RWPE2 (cell line): ENCODE measurements at regions not wholly inside any gene's neighbourhood (a gene's known extent, or its start where the extent isn't known, plus 50 kb on each side); places are given as distances from the start of the nearest gene placed in this dataset.

Source experiments
- ATAC-seq: fragments of 200-7000 bp; cut with Tn5 transposase; 3 replicates; pipeline ENCODE4 v1.9.1; 2021; ENCODE audit warnings: low read depth
- DNase-seq: peaks from one replicate; pipeline ENCODE4 v3.0.0-alpha.2; 2020; ENCODE audit warnings: low spot score
- H3K27ac ChIP-seq: fragments of 450-650 bp; 2 replicates; pipeline ENCODE4 v1.5.1; 2017; ENCODE audit warnings: mild to moderate bottlenecking; ENCODE audit not compliant: poor library complexity, severe bottlenecking
- H3K27me3 ChIP-seq: fragments of 250-450 bp; sonication (Bioruptor Pico); 2 replicates; pipeline ENCODE4 v1.5.1; 2021; ENCODE audit warnings: mild to moderate bottlenecking, moderate library complexity; ENCODE audit not compliant: insufficient read depth, poor library complexity, severe bottlenecking
- H3K36me3 ChIP-seq: fragments of 250-450 bp; sonication (Bioruptor Pico); 2 replicates; pipeline ENCODE4 v1.5.1; 2020; ENCODE audit warnings: low read depth, mild to moderate bottlenecking, moderate library complexity
- H3K4me1 ChIP-seq: fragments of 250-450 bp; sonication (Bioruptor Pico); 2 replicates; pipeline ENCODE4 v1.5.1; 2021; ENCODE audit warnings: mild to moderate bottlenecking, moderate library complexity; ENCODE audit not compliant: insufficient read depth, poor library complexity, severe bottlenecking
- H3K4me3 ChIP-seq: fragments of 250-450 bp; sonication (Bioruptor Pico); 2 replicates; pipeline ENCODE4 v1.5.1; 2021; ENCODE audit warnings: mild to moderate bottlenecking, moderate library complexity; ENCODE audit not compliant: severe bottlenecking
- H3K9me3 ChIP-seq: fragments of 250-450 bp; sonication (Bioruptor Pico); 2 replicates; pipeline ENCODE4 v1.5.1; 2021; ENCODE audit warnings: mild to moderate bottlenecking, moderate library complexity; ENCODE audit not compliant: severe bottlenecking
- TF ChIP-seq, protein P1 (sequence below): fragments of 450-650 bp; IDR thresholded peaks from one replicate; pipeline ENCODE4 v1.5.1; 2017; ENCODE audit warnings: mild to moderate bottlenecking, moderate library complexity; ENCODE audit not compliant: poor library complexity, severe bottlenecking

DNA sequence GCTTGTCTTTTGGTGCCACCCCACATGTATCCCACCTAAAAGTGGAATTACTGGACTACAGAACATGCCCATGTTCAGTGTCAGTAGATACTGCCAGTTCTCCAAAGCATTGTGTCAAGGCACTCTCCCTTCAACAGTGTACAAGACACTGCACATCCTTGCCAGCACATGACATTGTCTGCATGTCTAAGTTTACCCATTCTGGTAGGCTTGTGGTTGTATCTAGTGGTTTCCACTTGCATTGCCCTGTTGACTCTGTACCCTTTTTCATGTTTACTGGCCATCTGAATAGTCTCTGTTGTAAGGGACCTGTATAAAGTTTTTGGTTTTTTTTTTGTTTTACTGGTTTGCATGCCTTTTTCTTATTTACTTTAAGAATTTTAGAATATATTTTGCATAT lies 222.4 kb upstream of the CNR1 start:
- no peaks in the 10 kb centered on the region for H3K36me3 ChIP-seq

DNA sequence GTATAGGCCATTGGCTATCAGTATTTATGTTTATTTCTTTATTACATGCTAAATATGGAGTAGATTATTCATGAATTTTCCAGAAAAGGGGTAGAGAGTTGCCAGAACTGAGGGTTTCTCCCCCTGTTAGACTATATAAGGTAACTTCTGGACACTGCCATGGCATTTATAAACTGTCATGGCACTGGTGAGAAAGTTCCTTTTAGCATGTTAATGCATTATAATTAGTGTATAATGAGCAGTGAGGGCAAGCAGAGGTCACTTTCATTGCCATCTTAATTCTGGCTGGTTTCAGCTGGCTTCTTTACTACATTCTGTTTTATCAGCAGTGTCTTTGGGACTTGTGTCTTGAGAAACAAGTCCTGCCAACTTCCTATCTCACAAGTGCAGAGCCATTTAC lies 220.0 kb upstream of the CNR1 start:
- Histone ChIP-seq H3K27me3 (no peaks in the 10 kb centered on the region), H3K4me3 (no peak overlapping the region), H3K36me3 (no peaks in the 10 kb centered on the region), H3K9me3 (no peaks in the 10 kb centered on the region), H3K4me1 (peaks cover 2% of the 10 kb centered on the region), H3K27ac (no peak overlapping the region)
- TF ChIP-seq, protein P1, sequence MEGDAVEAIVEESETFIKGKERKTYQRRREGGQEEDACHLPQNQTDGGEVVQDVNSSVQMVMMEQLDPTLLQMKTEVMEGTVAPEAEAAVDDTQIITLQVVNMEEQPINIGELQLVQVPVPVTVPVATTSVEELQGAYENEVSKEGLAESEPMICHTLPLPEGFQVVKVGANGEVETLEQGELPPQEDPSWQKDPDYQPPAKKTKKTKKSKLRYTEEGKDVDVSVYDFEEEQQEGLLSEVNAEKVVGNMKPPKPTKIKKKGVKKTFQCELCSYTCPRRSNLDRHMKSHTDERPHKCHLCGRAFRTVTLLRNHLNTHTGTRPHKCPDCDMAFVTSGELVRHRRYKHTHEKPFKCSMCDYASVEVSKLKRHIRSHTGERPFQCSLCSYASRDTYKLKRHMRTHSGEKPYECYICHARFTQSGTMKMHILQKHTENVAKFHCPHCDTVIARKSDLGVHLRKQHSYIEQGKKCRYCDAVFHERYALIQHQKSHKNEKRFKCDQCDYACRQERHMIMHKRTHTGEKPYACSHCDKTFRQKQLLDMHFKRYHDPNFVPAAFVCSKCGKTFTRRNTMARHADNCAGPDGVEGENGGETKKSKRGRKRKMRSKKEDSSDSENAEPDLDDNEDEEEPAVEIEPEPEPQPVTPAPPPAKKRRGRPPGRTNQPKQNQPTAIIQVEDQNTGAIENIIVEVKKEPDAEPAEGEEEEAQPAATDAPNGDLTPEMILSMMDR, result no peak
- no peak for DNase-seq
- no peak for ATAC-seq

More for the DNA sequence above, 222.4 kb upstream of the CNR1 start:
- H3K27me3 ChIP-seq, result no peaks in the 10 kb centered on the region
- no peak overlapping the region for H3K4me3 ChIP-seq
- DNase-seq (no peak), ATAC-seq (no peak)
- H3K4me1 ChIP-seq, result no peaks in the 10 kb centered on the region
- TF ChIP-seq, protein P1, result no peak
- H3K27ac ChIP-seq, result no peak overlapping the region
- no peaks in the 10 kb centered on the region for H3K9me3 ChIP-seq

DNA sequence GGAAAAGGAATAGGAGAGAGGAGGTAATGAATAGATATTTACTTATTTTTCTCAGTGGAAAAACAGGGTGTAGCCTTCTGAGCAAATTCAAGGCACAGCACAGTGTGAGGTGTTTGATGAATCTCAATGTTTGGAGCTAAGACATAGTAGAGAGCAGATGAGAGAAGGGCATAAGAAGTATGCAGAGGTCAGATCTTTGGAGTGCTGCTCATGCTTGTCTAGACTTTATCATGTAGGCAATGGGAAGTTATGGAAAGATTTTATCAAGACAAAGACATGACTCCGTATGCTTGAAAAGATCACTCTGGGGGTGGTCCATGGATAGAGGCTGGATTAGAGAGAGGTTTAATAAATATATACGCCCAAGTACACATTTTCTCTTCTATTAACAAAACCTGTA lies 217.0 kb upstream of the CNR1 start:
- Histone ChIP-seq H3K4me1 (peaks cover 21% of the 10 kb centered on the region), H3K27ac (no peak overlapping the region), H3K36me3 (no peaks in the 10 kb centered on the region), H3K27me3 (no peaks in the 10 kb centered on the region), H3K9me3 (no peaks in the 10 kb centered on the region), H3K4me3 (no peak overlapping the region)
- TF ChIP-seq, protein P1, result no peak
- DNase-seq (no peak), ATAC-seq (no peak)

DNA sequence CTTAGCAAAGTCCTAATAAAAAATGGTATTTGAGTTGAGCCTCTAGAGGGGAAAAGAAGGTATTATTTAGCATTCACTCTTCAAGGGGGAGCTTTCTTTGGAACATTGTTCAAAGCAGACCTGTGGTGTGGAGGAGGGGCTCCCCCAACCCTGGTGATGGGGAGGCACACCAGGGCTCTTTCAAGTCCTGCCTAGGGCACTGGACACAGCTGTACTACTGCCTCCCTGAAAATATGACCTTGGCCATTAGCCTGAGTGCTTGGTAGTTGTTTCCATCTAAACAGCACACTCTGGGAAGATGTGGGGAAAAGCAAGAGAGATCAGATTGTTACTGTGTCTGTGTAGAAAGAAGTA lies 215.1 kb upstream of the CNR1 start:
- TF ChIP-seq, protein P1, result no peak
- Histone ChIP-seq H3K36me3 (no peaks in the 10 kb centered on the region), H3K9me3 (no peaks in the 10 kb centered on the region), H3K4me1 (peaks cover 37% of the 10 kb centered on the region), H3K27me3 (no peaks in the 10 kb centered on the region), H3K27ac (peak overlapping the region; percentile 66), H3K4me3 (no peak overlapping the region)
- DNase-seq (no peak), ATAC-seq (no peak)

DNA sequence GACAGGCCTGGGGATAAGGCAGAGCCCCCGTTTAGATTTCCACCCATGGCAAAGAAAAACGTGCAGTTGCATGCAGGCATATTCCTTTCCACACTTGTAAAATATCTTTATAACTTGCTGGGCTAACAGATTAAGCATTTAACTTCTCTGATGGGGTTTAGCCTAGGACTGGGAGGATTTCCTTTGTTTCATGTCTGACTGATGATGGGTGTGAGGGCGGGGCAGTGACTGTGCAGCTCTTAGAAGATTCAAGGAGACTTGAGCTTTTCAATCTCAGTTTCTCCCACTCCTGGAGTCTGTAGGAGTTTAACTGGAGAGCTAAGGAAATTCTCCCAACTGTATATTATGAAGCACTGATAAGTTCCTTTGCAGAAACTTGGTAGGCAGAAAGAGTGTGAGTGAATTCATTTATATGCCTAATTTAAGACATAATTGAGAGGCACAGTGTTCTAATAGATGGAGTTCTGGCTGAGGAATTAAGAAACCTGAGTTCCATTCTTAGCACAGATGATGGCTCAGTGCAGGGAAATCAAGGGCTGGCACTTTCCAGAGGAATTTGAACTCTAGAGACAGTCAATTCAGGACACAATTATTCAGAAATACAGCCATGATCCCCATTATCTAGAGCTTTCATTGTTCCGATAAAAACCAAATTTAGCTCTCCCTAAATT lies 214.6 kb upstream of the CNR1 start:
- DNase-seq (no peak), ATAC-seq (peak; percentile 72)
- Histone ChIP-seq H3K27ac (peak overlapping the region; percentile 66), H3K4me1 (peaks cover 39% of the 10 kb centered on the region), H3K9me3 (no peaks in the 10 kb centered on the region), H3K27me3 (no peaks in the 10 kb centered on the region), H3K4me3 (no peak overlapping the region), H3K36me3 (no peaks in the 10 kb centered on the region)
- TF ChIP-seq, protein P1, result no peak
